ENCODE measurements at regions not wholly inside any gene's neighbourhood (a gene's known extent, or its start where the extent isn't known, plus 50 kb on each side); places are given as distances from the start of the nearest gene placed in this dataset.

- no peak for TF ChIP-seq CTCF (IDR thresholded peaks at IDR 0.05)
- TF ChIP-seq POLR2A (IDR thresholded peaks at IDR 0.05) = no peak
These were observed 225.0 kb upstream of the HS6ST1 start for GRCh38 chr2:128543646-128544045.

Data from thyroid gland (tissue), 4 donors.